ENCODE measurements at regions not wholly inside any gene's neighbourhood (a gene's known extent, or its start where the extent isn't known, plus 50 kb on each side); places are given as distances from the start of the nearest gene placed in this dataset.

GRCh38 chr6:3631186-3631585, 120.3 kb downstream of the PXDC1 start:
- no peak for TF ChIP-seq POLR2A (IDR thresholded peaks at IDR 0.05; ENCODE audit: low read length)
- TF ChIP-seq JUN (IDR thresholded peaks at IDR 0.05): no peak
- no peak for TF ChIP-seq MAX (IDR thresholded peaks at IDR 0.05)
- TF ChIP-seq CTCF (IDR thresholded peaks at IDR 0.05): no peak
- TF ChIP-seq USF2 (IDR thresholded peaks at IDR 0.05): no peak
- no peak for TF ChIP-seq JUNB (IDR thresholded peaks at IDR 0.05)
- TF ChIP-seq TP53 (CRISPR knock-in tag; IDR thresholded peaks at IDR 0.05): no peak
- TF ChIP-seq E2F6 (IDR thresholded peaks at IDR 0.05; ENCODE audit: borderline replicate concordance, low read depth): no peak
- TF ChIP-seq RCOR1 (IDR thresholded peaks at IDR 0.05; ENCODE audit: low read depth, low read length): no peak
